ENCODE measurements at regions not wholly inside any gene's neighbourhood (a gene's known extent, or its start where the extent isn't known, plus 50 kb on each side); places are given as distances from the start of the nearest gene placed in this dataset.

GRCh38 chr4:123163501-123163900 lies 233.1 kb upstream of the SPRY1 start:
- Histone ChIP-seq H3K9me3 (no peaks in the 10 kb centered on the region), H3K4me1 (no peaks in the 10 kb centered on the region), H3K27me3 (no peaks in the 10 kb centered on the region), H3K4me3 (no peak overlapping the region), H3K27ac (no peak overlapping the region), H3K36me3 (no peaks in the 10 kb centered on the region)
- no peak for TF ChIP-seq CTCF (IDR thresholded peaks at IDR 0.05)
- intact Hi-C loops (cut with DNase I), result no loop called here
- ATAC-seq (no peak), DNase-seq (no peak)

- Histone ChIP-seq H3K27ac (no peak overlapping the region), H3K4me1 (no peaks in the 10 kb centered on the region), H3K27me3 (no peaks in the 10 kb centered on the region), H3K4me3 (no peak overlapping the region), H3K36me3 (no peaks in the 10 kb centered on the region), H3K9me3 (no peaks in the 10 kb centered on the region)
- intact Hi-C loops (cut with DNase I), result no loop called here
- DNase-seq (no peak), ATAC-seq (no peak)
- no peak for TF ChIP-seq CTCF (IDR thresholded peaks at IDR 0.05)
Observed at GRCh38 chr4:123166023-123166422, 230.6 kb upstream of the SPRY1 start.

- DNase-seq (no peak), ATAC-seq (no peak)
- Histone ChIP-seq H3K27me3 (no peaks in the 10 kb centered on the region), H3K36me3 (no peaks in the 10 kb centered on the region), H3K4me1 (no peaks in the 10 kb centered on the region), H3K27ac (no peak overlapping the region), H3K4me3 (no peak overlapping the region), H3K9me3 (no peaks in the 10 kb centered on the region)
- intact Hi-C loops (cut with DNase I), result no loop called here
- TF ChIP-seq CTCF (IDR thresholded peaks at IDR 0.05), result no peak
Observed at GRCh38 chr4:123167931-123168330, 228.7 kb upstream of the SPRY1 start.

- Histone ChIP-seq H3K9me3 (no peaks in the 10 kb centered on the region), H3K27ac (no peak overlapping the region), H3K36me3 (no peaks in the 10 kb centered on the region), H3K4me1 (no peaks in the 10 kb centered on the region), H3K27me3 (no peaks in the 10 kb centered on the region), H3K4me3 (no peak overlapping the region)
- TF ChIP-seq CTCF (IDR thresholded peaks at IDR 0.05), result no peak
- intact Hi-C loops (cut with DNase I), result no loop called here
- ATAC-seq (no peak), DNase-seq (no peak)
Observed at GRCh38 chr4:123168812-123169211, 227.8 kb upstream of the SPRY1 start.

- no peaks in the 10 kb centered on the region for H3K36me3 ChIP-seq
- H3K4me3 ChIP-seq, result no peak overlapping the region
- H3K4me1 ChIP-seq, result no peaks in the 10 kb centered on the region
- H3K27me3 ChIP-seq, result no peaks in the 10 kb centered on the region
- no peak for ATAC-seq
- intact Hi-C loops (cut with DNase I), result no loop called here
- no peaks in the 10 kb centered on the region for H3K9me3 ChIP-seq
- H3K27ac ChIP-seq, result no peak overlapping the region
- DNase-seq, result no peak
- no peak for TF ChIP-seq CTCF (IDR thresholded peaks at IDR 0.05)
Observed at GRCh38 chr4:123170843-123171242, 225.8 kb upstream of the SPRY1 start.

- intact Hi-C loops (cut with DNase I), result no loop called here
- no peak for DNase-seq
Observed at GRCh38 chr4:123176605-123177004, 220.0 kb upstream of the SPRY1 start.

More at GRCh38 chr4:123176605-123177004, 220.0 kb upstream of the SPRY1 start:
- Histone ChIP-seq H3K9me3 (no peaks in the 10 kb centered on the region), H3K27ac (no peak overlapping the region), H3K4me1 (no peaks in the 10 kb centered on the region), H3K27me3 (no peaks in the 10 kb centered on the region), H3K4me3 (no peak overlapping the region), H3K36me3 (no peaks in the 10 kb centered on the region)
- no peak for ATAC-seq
- no peak for TF ChIP-seq CTCF (IDR thresholded peaks at IDR 0.05)
